GM12878 (cell line): ENCODE measurements at regions not wholly inside any gene's neighbourhood (a gene's known extent, or its start where the extent isn't known, plus 50 kb on each side); places are given as distances from the start of the nearest gene placed in this dataset.

ENCODE experiments used
- ATAC-seq: fragments of 200-7000 bp; cut with Tn5 transposase; 3 replicates; pipeline ENCODE4 v1.9.1; 2020; ENCODE audit warnings: mild to moderate bottlenecking, moderate library complexity
- BruUV-seq: library from RNA; stranded (reverse); fragments of 400-500 nt; replicated peaks from 2 replicates; lab custom pipeline; 2021; lab: Mats Ljungman, UMichigan
- CTCF ChIA-PET: fragments of 300-600 bp; sonication (Branson Sonifier 250); formaldehyde crosslinking; extraction: SDS; loops from one replicate; lab custom pipeline; 2021; ENCODE audit warnings: inconsistent platforms; lab: Yijun Ruan, JAX
- POLR2A ChIA-PET: fragments of 350-600 bp; formaldehyde crosslinking; extraction: SDS; loops from one replicate; lab custom pipeline; 2021; ENCODE audit warnings: inconsistent platforms; lab: Charles Lee
- RAD21 ChIA-PET: fragments of 300-600 bp; sonication (Branson Sonifier 250); formaldehyde crosslinking; loops from one replicate; lab custom pipeline; 2023; ENCODE audit warnings: antibody characterized with exemption; ENCODE audit not compliant: unreplicated experiment; lab: Charles Lee
- SMC1A ChIA-PET: fragments of 300-600 bp; sonication (Branson Sonifier 250); formaldehyde crosslinking; loops from one replicate; lab custom pipeline; 2023; ENCODE audit not compliant: unreplicated experiment, uncharacterized antibody; lab: Charles Lee
- DNase-seq: peaks from one replicate; pipeline ENCODE4 v3.0.0-alpha.2; 2011; ENCODE audit warnings: low read depth, low spot score
- FAIRE-seq: peaks from 3 replicates; lab custom pipeline; 2011; peaks lifted over from hg19 to GRCh38; lab: Jason Lieb, UNC
- H2AFZ ChIP-seq: 2 replicates; pipeline ENCODE4 v1.6.0; 2011; ENCODE audit warnings: low read depth, low read length, control low read depth; ENCODE audit not compliant: control insufficient read depth
- H3K27ac ChIP-seq: 2 replicates; pipeline ENCODE4 v1.5.1; 2011; ENCODE audit warnings: control low read depth; ENCODE audit not compliant: control insufficient read depth, insufficient read depth
- H3K27me3 ChIP-seq, 2 experiments: replicated peaks in 1 of 2; 2 replicates each; pipeline versions ENCODE4 v1.6.0 to v1.6.1; 2011; ENCODE audit warnings: low read length in 1 of 2; ENCODE audit not compliant: control insufficient read depth in 2 of 2, insufficient read depth in 2 of 2
- H3K36me3 ChIP-seq, 2 experiments: 2 replicates each; pipeline ENCODE4 v1.5.1; 2011; ENCODE audit warnings: low read length in 1 of 2; ENCODE audit not compliant: control insufficient read depth in 2 of 2, insufficient read depth in 2 of 2
- H3K4me1 ChIP-seq: 2 replicates; pipeline ENCODE4 v1.6.1; 2011; ENCODE audit warnings: mild to moderate bottlenecking, low read length, moderate library complexity, mixed read lengths; ENCODE audit not compliant: control insufficient read depth, insufficient read depth
- H3K4me2 ChIP-seq: 2 replicates; pipeline ENCODE4 v1.6.0; 2011; ENCODE audit warnings: control low read depth; ENCODE audit not compliant: control insufficient read depth, insufficient read depth
- H3K4me3 ChIP-seq: fragments of 200-600 bp; sonication (generic); 2 replicates; pipeline ENCODE4 v1.5.1; 2016
- H3K79me2 ChIP-seq: 2 replicates; pipeline ENCODE4 v1.6.0; 2011; ENCODE audit warnings: low read length; ENCODE audit not compliant: control insufficient read depth, insufficient read depth
- H3K9ac ChIP-seq: 2 replicates; pipeline ENCODE4 v1.8.0; 2011; ENCODE audit warnings: low read length, control low read depth, mixed read lengths; ENCODE audit not compliant: control insufficient read depth, insufficient read depth
- H3K9me3 ChIP-seq: replicated peaks from 3 replicates; pipeline ENCODE4 v1.5.1; 2011; ENCODE audit warnings: mild to moderate bottlenecking, low read length; ENCODE audit not compliant: control insufficient read depth, insufficient read depth
- H4K20me1 ChIP-seq: 2 replicates; pipeline ENCODE4 v1.6.0; 2011; ENCODE audit not compliant: control insufficient read depth, insufficient read depth
- IKZF2 ChIP-seq, 2 experiments: fragments of 450-650 bp; IDR thresholded peaks; 2 replicates each; pipeline ENCODE4 v1.6.1; 2017; ENCODE audit warnings: mild to moderate bottlenecking in 2 of 2, moderate library complexity in 2 of 2
- NR2F1 ChIP-seq: fragments of 450-650 bp; conservative IDR thresholded peaks from 2 replicates; pipeline ENCODE4 v1.6.1; 2017; ENCODE audit warnings: mild to moderate bottlenecking
- POLR2AphosphoS5 ChIP-seq: IDR thresholded peaks from 2 replicates; pipeline ENCODE4 v1.6.1; 2011; ENCODE audit warnings: mild to moderate bottlenecking, low read length, inconsistent platforms
- RUNX3 ChIP-seq: IDR thresholded peaks from 2 replicates; pipeline ENCODE4 v1.6.1; 2012; ENCODE audit warnings: low read length, inconsistent platforms
- SMAD1 ChIP-seq: fragments of 450-650 bp; IDR thresholded peaks from 2 replicates; pipeline ENCODE4 v1.6.1; 2018; ENCODE audit warnings: mild to moderate bottlenecking, low read depth; ENCODE audit not compliant: partially characterized antibody
- ZNF622 ChIP-seq: fragments of 450-650 bp; IDR thresholded peaks from 2 replicates; pipeline ENCODE4 v1.6.1; 2017; ENCODE audit warnings: mild to moderate bottlenecking, inconsistent platforms
- whole genome bisulfite sequencing: methylation state at CpG from one replicate; pipeline ENCODE4 v1.1.6; 2016; ENCODE audit warnings: low lambda C conversion rate; ENCODE audit not compliant: insufficient replicate concordance, insufficient coverage; ENCODE audit errors: missing lambda C conversion rate; 5-methylcytosine and 5-hydroxymethylcytosine counted together
- in situ Hi-C: fragments of 300-500 bp; cut with MboI; formaldehyde crosslinking; loops from 9 replicates; pipeline ENCODE4 v1.14.3; 2018; ENCODE audit warnings: mixed read lengths
- intact Hi-C: fragments of 100-400 bp; cut with micrococcal nuclease; formaldehyde crosslinking; loops from one replicate; pipeline ENCODE4 v1.14.2; 2022; ENCODE audit not compliant: unreplicated experiment
- TF ChIP-seq, protein P1 (sequence below): fragments of 450-650 bp; formaldehyde crosslinking; IDR thresholded peaks from 2 replicates; pipeline ENCODE4 v1.5.0; 2022; ENCODE audit warnings: mild to moderate bottlenecking, missing genetic modification characterization
- TF ChIP-seq, protein P2 (sequence below), 3 experiments: IDR thresholded peaks in 2 of 3; conservative IDR thresholded peaks in 1 of 3; 2 replicates each; pipeline ENCODE4 v1.5.1; 2011; ENCODE audit warnings: low read depth in 3 of 3, low read length in 3 of 3, mild to moderate bottlenecking in 3 of 3, control low read depth in 2 of 3, moderate library complexity in 2 of 3, inconsistent platforms in 1 of 3, mixed read lengths in 1 of 3; ENCODE audit not compliant: control insufficient read depth in 2 of 3, insufficient read depth in 1 of 3; ENCODE audit errors: extremely low read depth in 1 of 3
- TF ChIP-seq, protein P3 (sequence below): IDR thresholded peaks from 2 replicates; pipeline ENCODE4 v1.6.1; 2012; ENCODE audit warnings: low read depth, low read length, improper control_type of control experiment

DNA sequence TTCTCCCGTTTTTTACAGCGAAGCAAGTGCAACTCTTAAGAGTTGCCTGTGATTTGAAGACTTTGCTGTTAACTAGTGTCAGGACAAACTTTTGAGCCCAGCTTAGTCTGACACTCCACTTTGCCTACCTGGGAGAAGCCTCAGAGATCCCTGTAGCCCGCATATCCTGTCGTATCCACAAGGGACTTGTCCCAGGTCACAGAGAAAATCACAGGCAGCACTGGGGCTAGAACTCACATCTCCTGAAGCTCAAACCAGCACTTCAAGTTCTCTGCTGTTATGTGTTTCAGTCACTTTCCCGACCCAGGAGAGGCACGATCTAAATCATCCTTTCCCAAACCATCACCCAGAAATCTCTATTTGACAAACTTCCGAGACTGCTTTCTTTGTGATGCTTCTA, 584.5 kb downstream of the ACTL7B start:
- ChIA-PET CTCF (no interaction called here), SMC1A (interaction anchor here (2.4 to 3.3 kb wide), 2 partner anchors 788 to 790 kb away, joined by 6 to 18 read pairs; no protein-coding TSS in a partner anchor), RAD21 (no interaction called here), POLR2A (no interaction called here)
- no TSS peak for BruUV-seq
- intact Hi-C loops (no loop called here), in situ Hi-C loops (loop anchor here (25.0 kb wide), 1 partner anchor 784 kb away; the partner anchor contains the start of gene KLF4)
- 57% methylated on average over 7 of the region's 7 CpGs for WGBS
- H3K9ac ChIP-seq = no peak overlapping the region
- FAIRE-seq = no peak
- H2AFZ ChIP-seq = no peak overlapping the region
- H3K36me3 ChIP-seq = no peaks in the 10 kb centered on the region
- ATAC-seq = no peak
- no peak overlapping the region for H3K4me2 ChIP-seq
- no peaks in the 10 kb centered on the region for H3K9me3 ChIP-seq
- H3K4me3 ChIP-seq = no peak overlapping the region
- no peaks in the 10 kb centered on the region for H3K4me1 ChIP-seq
- no peaks in the 10 kb centered on the region for H3K79me2 ChIP-seq
- no peak for DNase-seq
- TF ChIP-seq RUNX3 (no peak), POLR2AphosphoS5 (no peak), IKZF2 (IDR thresholded peaks at IDR 0.05) (no peak), NR2F1 (no peak), SMAD1 (no peak), ZNF622 (no peak)
- TF ChIP-seq, protein P1, sequence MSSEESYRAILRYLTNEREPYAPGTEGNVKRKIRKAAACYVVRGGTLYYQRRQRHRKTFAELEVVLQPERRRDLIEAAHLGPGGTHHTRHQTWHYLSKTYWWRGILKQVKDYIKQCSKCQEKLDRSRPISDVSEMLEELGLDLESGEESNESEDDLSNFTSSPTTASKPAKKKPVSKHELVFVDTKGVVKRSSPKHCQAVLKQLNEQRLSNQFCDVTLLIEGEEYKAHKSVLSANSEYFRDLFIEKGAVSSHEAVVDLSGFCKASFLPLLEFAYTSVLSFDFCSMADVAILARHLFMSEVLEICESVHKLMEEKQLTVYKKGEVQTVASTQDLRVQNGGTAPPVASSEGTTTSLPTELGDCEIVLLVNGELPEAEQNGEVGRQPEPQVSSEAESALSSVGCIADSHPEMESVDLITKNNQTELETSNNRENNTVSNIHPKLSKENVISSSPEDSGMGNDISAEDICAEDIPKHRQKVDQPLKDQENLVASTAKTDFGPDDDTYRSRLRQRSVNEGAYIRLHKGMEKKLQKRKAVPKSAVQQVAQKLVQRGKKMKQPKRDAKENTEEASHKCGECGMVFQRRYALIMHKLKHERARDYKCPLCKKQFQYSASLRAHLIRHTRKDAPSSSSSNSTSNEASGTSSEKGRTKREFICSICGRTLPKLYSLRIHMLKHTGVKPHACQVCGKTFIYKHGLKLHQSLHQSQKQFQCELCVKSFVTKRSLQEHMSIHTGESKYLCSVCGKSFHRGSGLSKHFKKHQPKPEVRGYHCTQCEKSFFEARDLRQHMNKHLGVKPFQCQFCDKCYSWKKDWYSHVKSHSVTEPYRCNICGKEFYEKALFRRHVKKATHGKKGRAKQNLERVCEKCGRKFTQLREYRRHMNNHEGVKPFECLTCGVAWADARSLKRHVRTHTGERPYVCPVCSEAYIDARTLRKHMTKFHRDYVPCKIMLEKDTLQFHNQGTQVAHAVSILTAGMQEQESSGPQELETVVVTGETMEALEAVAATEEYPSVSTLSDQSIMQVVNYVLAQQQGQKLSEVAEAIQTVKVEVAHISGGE (CRISPR knock-in tag) = no peak
- TF ChIP-seq, protein P2, sequence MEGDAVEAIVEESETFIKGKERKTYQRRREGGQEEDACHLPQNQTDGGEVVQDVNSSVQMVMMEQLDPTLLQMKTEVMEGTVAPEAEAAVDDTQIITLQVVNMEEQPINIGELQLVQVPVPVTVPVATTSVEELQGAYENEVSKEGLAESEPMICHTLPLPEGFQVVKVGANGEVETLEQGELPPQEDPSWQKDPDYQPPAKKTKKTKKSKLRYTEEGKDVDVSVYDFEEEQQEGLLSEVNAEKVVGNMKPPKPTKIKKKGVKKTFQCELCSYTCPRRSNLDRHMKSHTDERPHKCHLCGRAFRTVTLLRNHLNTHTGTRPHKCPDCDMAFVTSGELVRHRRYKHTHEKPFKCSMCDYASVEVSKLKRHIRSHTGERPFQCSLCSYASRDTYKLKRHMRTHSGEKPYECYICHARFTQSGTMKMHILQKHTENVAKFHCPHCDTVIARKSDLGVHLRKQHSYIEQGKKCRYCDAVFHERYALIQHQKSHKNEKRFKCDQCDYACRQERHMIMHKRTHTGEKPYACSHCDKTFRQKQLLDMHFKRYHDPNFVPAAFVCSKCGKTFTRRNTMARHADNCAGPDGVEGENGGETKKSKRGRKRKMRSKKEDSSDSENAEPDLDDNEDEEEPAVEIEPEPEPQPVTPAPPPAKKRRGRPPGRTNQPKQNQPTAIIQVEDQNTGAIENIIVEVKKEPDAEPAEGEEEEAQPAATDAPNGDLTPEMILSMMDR (IDR thresholded peaks at IDR 0.05 in 2 of 3, conservative IDR thresholded peaks at IDR 0.05 in 1 of 3; ENCODE audit: control insufficient read depth in 2 of 3, extremely low read depth in 1 of 3, insufficient read depth in 1 of 3, low read depth in 3 of 3, low read length in 3 of 3) = no peak
- TF ChIP-seq, protein P3, sequence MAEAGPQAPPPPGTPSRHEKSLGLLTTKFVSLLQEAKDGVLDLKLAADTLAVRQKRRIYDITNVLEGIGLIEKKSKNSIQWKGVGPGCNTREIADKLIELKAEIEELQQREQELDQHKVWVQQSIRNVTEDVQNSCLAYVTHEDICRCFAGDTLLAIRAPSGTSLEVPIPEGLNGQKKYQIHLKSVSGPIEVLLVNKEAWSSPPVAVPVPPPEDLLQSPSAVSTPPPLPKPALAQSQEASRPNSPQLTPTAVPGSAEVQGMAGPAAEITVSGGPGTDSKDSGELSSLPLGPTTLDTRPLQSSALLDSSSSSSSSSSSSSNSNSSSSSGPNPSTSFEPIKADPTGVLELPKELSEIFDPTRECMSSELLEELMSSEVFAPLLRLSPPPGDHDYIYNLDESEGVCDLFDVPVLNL = no peak
- no peak overlapping the region for H3K27ac ChIP-seq
- no peaks in the 10 kb centered on the region for H4K20me1 ChIP-seq
- H3K27me3 ChIP-seq = no peaks in the 10 kb centered on the region
